Activated naive CD4-positive, alpha-beta T cell treated with anti-CD3 and anti-CD28 coated beads for 36 hours (primary cell): ENCODE measurements at regions not wholly inside any gene's neighbourhood (a gene's known extent, or its start where the extent isn't known, plus 50 kb on each side); places are given as distances from the start of the nearest gene placed in this dataset.

Experiments
- CTCF ChIA-PET: fragments of 350-600 bp; sonication (Branson Sonifier 250); formaldehyde crosslinking; loops from one replicate; lab custom pipeline; 2021; ENCODE audit warnings: antibody characterized with exemption; lab: Charles Lee
- DNase-seq: peaks from one replicate; pipeline ENCODE4 v3.0.0-alpha.2; 2020
- H3K27ac Mint-ChIP-seq: one replicate; pipeline ENCODE4 v1.8.0; 2021; ENCODE audit warnings: mild to moderate bottlenecking, mixed read lengths
- H3K27me3 Mint-ChIP-seq: one replicate; pipeline ENCODE4 v1.8.0; 2021; ENCODE audit warnings: low read depth, mixed read lengths
- H3K36me3 Mint-ChIP-seq: one replicate; pipeline ENCODE4 v1.8.0; 2021; ENCODE audit warnings: low read depth, mixed read lengths
- H3K4me1 Mint-ChIP-seq: one replicate; pipeline ENCODE4 v1.8.0; 2021; ENCODE audit warnings: low read depth, mixed read lengths
- H3K4me3 Mint-ChIP-seq: one replicate; pipeline ENCODE4 v1.8.0; 2021; ENCODE audit warnings: mild to moderate bottlenecking, moderate library complexity, mixed read lengths
- H3K9me3 Mint-ChIP-seq: one replicate; pipeline ENCODE4 v1.8.0; 2021; ENCODE audit warnings: mixed read lengths
- intact Hi-C: fragments of 100-400 bp; cut with micrococcal nuclease; formaldehyde crosslinking; loops from one replicate; pipeline ENCODE4 v1.15.1; 2023

DNA sequence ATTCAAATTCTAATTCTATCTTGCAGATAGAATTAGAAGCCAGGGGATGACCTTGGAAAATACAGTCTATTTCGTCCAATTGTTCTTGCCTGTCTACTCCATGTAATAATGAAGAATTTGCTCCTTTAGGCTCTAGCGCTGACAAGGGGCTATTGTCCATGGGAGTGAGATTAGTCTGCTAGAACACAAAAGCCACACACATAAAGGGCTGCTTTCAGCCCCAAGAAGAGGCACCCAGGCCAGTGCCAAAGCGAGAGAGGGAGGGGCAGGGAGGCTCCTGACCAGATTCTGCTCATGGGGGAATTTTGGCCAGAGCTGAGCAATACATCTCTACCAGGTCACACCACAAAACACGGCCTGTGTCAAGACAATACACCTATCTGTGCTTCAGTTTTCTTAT lies 1306.9 kb downstream of the UQCRFS1 start:
- no peak overlapping the region for H3K27ac Mint-ChIP-seq
- H3K9me3 Mint-ChIP-seq: peaks cover 3% of the 10 kb centered on the region
- no peaks in the 10 kb centered on the region for H3K27me3 Mint-ChIP-seq
- no peaks in the 10 kb centered on the region for H3K36me3 Mint-ChIP-seq
- no peak overlapping the region for H3K4me3 Mint-ChIP-seq
- intact Hi-C loops: no loop called here
- no peaks in the 10 kb centered on the region for H3K4me1 Mint-ChIP-seq
- CTCF ChIA-PET: no interaction called here
- no peak for DNase-seq

DNA sequence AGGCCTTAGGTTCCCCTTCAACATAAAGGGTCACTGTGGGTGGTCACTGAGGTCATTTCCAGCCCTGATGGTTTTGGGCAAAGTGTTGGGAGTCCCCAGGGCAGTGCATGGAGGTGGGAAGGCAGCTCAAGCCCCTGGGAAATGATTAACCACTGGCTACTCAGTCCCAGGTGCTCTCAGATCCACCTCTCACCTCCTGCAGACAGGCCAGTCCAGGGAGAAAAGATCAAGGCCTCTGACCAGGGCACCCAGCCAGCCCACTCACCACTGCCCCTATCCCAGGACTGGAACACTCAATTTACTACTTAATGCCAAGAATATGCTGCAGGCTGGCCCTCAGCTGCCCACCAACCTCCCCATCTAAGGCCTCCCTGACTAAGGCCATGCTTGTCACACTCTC lies 1307.9 kb downstream of the UQCRFS1 start:
- Mint-ChIP-seq H3K9me3 (peaks cover 2% of the 10 kb centered on the region), H3K4me1 (no peaks in the 10 kb centered on the region), H3K27me3 (no peaks in the 10 kb centered on the region), H3K27ac (no peak overlapping the region), H3K36me3 (no peaks in the 10 kb centered on the region), H3K4me3 (no peak overlapping the region)
- intact Hi-C loops: no loop called here
- no peak for DNase-seq
- CTCF ChIA-PET: no interaction called here

DNA sequence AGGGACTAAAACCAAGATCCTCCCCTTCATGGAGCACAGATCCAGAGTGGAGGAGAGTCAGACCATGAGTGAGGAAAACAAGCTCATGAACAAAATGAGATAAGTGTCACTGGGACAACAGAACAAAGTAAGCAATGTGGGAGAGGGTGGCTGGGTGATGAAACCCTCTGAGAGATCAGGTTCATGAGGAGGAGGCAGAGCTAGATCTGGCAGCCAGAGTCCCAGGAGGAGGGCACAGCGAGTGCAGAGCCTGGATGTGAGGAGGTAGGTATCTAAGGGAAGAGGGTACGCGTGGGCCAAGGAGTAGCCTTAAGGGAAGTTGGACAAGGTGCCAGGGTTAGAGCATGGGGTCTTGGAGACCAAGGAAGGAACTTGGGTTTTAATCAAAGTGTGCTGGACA lies 1311.9 kb downstream of the UQCRFS1 start:
- no peak overlapping the region for H3K27ac Mint-ChIP-seq
- H3K4me1 Mint-ChIP-seq: no peaks in the 10 kb centered on the region
- DNase-seq: no peak
- no peaks in the 10 kb centered on the region for H3K27me3 Mint-ChIP-seq
- no peak overlapping the region for H3K4me3 Mint-ChIP-seq
- H3K36me3 Mint-ChIP-seq: no peaks in the 10 kb centered on the region
- intact Hi-C loops: no loop called here
- peaks cover 3% of the 10 kb centered on the region for H3K9me3 Mint-ChIP-seq
- CTCF ChIA-PET: no interaction called here

DNA sequence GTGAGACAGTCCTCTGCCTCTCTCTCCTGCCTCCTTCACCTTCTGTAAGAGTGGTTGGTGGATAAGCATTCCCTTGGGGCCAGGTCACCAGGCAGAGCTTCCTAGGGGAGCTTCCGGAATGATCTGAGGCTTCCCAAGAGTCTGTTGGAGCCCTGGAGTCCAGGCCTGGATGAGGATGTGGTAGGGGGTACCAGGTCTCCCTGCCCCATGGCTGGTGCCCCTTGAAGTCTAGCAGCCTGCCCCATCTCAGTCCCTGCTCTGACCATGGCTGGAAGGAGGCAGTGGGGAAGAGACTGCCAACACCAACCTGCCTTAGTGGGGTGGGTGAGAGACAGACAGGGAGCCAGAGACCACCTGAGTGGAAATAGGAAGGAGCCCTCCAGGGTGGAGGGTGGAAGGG lies 1316.9 kb downstream of the UQCRFS1 start:
- CTCF ChIA-PET: no interaction called here
- no peaks in the 10 kb centered on the region for H3K27me3 Mint-ChIP-seq
- H3K4me3 Mint-ChIP-seq: no peak overlapping the region
- intact Hi-C loops: no loop called here
- no peak overlapping the region for H3K27ac Mint-ChIP-seq
- DNase-seq: no peak
- H3K36me3 Mint-ChIP-seq: no peaks in the 10 kb centered on the region
- no peaks in the 10 kb centered on the region for H3K4me1 Mint-ChIP-seq
- peaks cover 3% of the 10 kb centered on the region for H3K9me3 Mint-ChIP-seq

DNA sequence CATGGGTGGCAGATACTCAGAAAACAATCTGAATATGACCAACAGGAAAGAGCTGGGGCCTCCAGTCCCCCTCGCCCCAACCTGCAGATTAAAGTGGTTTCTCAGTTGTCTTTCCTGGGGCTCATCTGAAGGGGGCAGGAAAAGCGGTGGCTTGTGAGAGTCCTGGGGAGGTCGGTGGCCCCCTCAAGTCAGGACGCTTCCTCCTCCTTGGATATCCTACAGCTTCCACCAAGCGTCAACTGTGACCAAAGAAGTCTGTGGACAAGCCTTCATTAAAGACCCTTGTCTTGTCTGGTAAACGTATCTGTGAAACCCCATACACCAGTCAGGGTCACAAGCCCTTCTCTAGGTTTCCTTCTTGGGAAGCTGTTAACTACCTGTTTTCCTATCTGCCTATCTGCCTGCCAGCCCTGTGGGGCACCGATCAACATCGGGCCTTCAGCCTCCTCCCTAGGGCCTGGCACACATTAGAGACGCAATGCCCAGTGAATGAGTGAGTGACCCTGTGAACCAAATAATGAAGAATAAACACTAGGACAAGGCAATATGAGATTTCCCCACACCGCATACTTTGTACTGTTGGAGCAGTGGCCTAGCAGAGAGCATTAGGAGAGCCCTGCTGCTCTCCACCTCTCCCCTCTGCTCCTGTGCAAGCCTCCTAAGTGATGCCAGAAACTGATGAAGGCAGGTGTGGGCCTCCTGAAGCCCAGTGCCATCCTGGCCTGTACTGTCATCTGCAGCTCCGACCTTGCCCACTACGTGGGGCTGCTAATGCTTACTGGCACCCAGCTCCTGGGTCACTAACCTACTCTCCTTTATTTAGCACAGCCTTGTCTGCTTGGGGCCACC lies 1317.8 kb downstream of the UQCRFS1 start:
- no peaks in the 10 kb centered on the region for H3K4me1 Mint-ChIP-seq
- H3K27me3 Mint-ChIP-seq: no peaks in the 10 kb centered on the region
- no peak for DNase-seq
- intact Hi-C loops: no loop called here
- H3K9me3 Mint-ChIP-seq: peaks cover 2% of the 10 kb centered on the region
- CTCF ChIA-PET: no interaction called here
- H3K36me3 Mint-ChIP-seq: no peaks in the 10 kb centered on the region
- H3K27ac Mint-ChIP-seq: no peak overlapping the region
- H3K4me3 Mint-ChIP-seq: no peak overlapping the region

DNA sequence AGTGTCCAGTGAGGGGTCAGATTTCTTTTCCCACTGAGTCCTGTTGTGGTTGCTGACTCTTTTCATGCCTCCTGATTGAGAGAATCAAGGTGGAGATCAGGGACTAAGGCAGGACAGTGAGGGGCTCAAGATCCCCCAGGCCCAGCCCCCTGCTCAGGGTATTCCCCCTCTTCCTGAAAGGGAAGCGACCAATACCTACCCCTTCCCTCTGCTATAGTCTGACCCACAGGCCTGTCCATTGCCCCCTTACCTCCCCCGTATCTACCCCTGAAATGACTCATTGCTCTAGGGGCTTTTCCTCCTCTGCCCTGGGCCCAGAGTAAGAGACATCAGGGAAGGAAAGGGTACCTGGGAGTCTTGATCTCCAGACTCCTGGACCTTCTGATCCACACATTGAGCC lies 1320.5 kb downstream of the UQCRFS1 start:
- intact Hi-C loops: no loop called here
- no peak for DNase-seq
- H3K27ac Mint-ChIP-seq: no peak overlapping the region
- CTCF ChIA-PET: no interaction called here
- peaks cover 2% of the 10 kb centered on the region for H3K36me3 Mint-ChIP-seq
- no peaks in the 10 kb centered on the region for H3K4me1 Mint-ChIP-seq
- no peaks in the 10 kb centered on the region for H3K27me3 Mint-ChIP-seq
- H3K4me3 Mint-ChIP-seq: no peak overlapping the region
- H3K9me3 Mint-ChIP-seq: peaks cover 7% of the 10 kb centered on the region

DNA sequence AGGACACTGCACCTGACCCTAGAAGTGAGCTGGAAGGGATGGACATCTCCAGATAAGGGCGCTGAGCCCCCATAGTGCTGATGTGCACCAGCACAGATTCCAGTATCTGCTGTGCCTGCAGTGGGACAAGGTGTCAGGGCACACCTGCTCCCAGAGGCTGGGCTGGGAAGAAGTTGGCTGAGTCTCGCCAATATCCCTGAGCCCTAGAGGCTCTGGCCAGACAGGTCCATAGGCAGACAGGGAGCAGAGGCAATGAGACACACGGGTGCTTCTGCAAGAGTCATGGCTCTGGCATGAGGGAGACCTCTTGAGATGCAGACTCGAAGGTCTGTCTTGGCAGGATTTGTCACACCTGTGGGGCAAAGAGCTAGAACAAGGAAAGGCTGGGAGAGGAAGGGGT lies 1321.5 kb downstream of the UQCRFS1 start:
- CTCF ChIA-PET: no interaction called here
- Mint-ChIP-seq H3K4me1 (no peaks in the 10 kb centered on the region), H3K9me3 (peaks cover 13% of the 10 kb centered on the region)

DNA sequence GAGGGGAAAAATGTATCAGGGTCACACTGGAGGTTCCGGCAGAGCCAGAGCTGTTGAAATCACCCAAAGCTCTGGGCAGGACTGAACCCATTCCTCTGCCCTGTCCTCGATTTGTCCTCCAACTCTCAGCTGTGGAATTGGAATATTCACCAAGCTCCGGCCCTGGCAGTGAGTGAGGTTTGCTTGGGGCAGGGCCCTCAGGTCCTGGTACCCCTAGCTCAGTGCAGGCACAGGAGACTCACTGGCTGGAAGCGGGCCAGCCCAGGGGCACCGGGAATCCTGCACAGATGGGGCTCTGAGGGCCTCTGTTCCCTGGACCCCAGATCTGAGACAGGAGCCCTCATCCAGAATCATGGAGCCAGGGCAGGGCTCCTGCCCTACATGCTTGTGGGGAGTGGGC lies 1322.3 kb downstream of the UQCRFS1 start:
- no peak for DNase-seq
- Mint-ChIP-seq H3K27me3 (no peaks in the 10 kb centered on the region), H3K9me3 (peaks cover 14% of the 10 kb centered on the region), H3K4me1 (no peaks in the 10 kb centered on the region), H3K36me3 (peaks cover 2% of the 10 kb centered on the region), H3K27ac (no peak overlapping the region), H3K4me3 (no peak overlapping the region)
- CTCF ChIA-PET: no interaction called here
- intact Hi-C loops: no loop called here

More for the DNA sequence above, 1321.5 kb downstream of the UQCRFS1 start:
- H3K27me3 Mint-ChIP-seq: no peaks in the 10 kb centered on the region
- intact Hi-C loops: no loop called here
- no peak overlapping the region for H3K4me3 Mint-ChIP-seq
- DNase-seq: no peak
- no peak overlapping the region for H3K27ac Mint-ChIP-seq
- peaks cover 2% of the 10 kb centered on the region for H3K36me3 Mint-ChIP-seq

DNA sequence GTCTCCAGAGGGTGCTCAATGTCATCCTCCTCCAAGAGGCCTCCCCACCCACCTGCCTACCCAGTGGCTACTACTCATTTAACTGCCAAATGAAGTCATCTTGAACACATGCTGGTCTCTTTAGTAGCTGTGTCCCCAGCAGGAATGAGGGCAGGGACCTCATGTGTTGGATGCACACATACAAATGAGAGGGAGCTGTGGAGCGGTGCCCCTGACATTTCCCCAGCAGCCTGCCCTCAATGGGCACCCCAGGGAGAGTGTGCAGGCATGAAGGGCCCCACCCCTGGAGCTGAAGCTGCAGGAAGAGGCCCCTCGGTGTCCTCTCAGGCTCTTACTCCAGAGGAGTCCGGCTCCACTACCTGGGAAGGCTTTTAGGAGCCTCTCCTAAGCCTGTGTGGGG lies 1322.7 kb downstream of the UQCRFS1 start:
- no peaks in the 10 kb centered on the region for H3K27me3 Mint-ChIP-seq
- H3K4me3 Mint-ChIP-seq: no peak overlapping the region
- CTCF ChIA-PET: no interaction called here
- H3K27ac Mint-ChIP-seq: no peak overlapping the region
- intact Hi-C loops: no loop called here
- H3K4me1 Mint-ChIP-seq: no peaks in the 10 kb centered on the region
- H3K36me3 Mint-ChIP-seq: peaks cover 2% of the 10 kb centered on the region
- DNase-seq: no peak
- peaks cover 14% of the 10 kb centered on the region for H3K9me3 Mint-ChIP-seq

DNA sequence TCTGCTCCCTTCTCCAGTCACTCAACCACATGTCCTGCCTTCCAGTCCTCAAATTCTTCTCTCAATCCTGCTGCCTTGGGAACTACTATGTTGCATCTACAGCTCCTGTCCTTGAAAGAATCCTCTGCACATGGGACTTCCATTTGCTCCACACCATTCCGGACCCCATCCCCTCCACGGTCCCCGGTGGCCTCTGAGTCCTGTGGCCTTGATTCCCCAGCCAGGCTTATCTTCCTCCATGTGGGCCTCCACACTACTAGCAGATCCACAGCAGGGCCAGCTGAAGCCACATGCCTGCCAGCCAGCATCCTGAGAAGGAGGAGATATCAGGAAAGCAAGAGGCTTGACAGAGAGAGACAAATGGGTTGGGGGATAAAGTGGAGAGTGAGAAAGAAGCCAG lies 1323.8 kb downstream of the UQCRFS1 start:
- Mint-ChIP-seq H3K4me3 (no peak overlapping the region), H3K27me3 (no peaks in the 10 kb centered on the region), H3K36me3 (peaks cover 2% of the 10 kb centered on the region), H3K9me3 (peaks cover 16% of the 10 kb centered on the region), H3K4me1 (no peaks in the 10 kb centered on the region), H3K27ac (no peak overlapping the region)
- no peak for DNase-seq
- CTCF ChIA-PET: no interaction called here
- intact Hi-C loops: no loop called here

DNA sequence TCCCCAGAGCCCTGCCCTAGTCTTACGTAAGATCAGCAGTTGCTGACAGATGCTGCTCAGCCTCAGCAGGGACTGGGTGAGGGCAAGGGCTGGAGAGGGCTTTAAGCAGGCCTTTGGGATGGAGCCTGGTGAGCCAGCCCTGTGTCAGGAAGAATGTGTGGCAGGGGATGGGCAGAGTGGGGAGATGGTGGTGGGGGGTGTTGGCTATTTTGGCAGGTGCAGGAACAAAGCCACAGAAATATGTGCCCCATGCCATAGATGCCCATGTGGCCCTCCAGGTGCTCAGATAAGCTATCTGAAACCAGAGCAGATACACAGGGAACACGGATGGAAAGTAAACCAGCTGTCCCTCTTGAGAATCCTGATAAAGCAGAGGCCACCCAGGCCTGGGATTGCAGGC lies 1325.0 kb downstream of the UQCRFS1 start:
- H3K27ac Mint-ChIP-seq: no peak overlapping the region
- CTCF ChIA-PET: no interaction called here
- H3K27me3 Mint-ChIP-seq: no peaks in the 10 kb centered on the region
- DNase-seq: no peak
- H3K4me3 Mint-ChIP-seq: no peak overlapping the region
- intact Hi-C loops: no loop called here
- H3K4me1 Mint-ChIP-seq: no peaks in the 10 kb centered on the region
- peaks cover 2% of the 10 kb centered on the region for H3K36me3 Mint-ChIP-seq
- peaks cover 16% of the 10 kb centered on the region for H3K9me3 Mint-ChIP-seq

DNA sequence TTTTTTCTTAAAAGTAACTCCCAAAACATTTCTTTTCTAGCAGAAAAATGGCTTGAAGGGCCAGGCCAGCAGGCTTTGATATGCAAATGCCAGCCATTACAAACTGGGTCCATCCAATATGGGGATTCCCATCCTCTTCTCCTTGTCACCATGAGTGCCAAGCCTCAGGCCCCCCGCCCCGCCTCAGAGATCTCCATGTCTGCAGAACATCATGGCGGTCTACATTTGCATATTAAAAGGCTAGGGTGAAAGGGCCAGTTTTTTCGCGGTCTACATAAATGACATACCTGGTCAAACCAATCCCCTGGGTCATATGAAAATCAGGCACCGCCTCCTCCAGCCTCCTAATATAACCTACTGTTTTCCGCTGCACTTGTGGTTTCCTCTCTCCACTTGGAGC lies 1327.6 kb downstream of the UQCRFS1 start:
- CTCF ChIA-PET: no interaction called here
- Mint-ChIP-seq H3K27me3 (no peaks in the 10 kb centered on the region), H3K36me3 (peaks cover 2% of the 10 kb centered on the region), H3K4me3 (no peak overlapping the region), H3K9me3 (peaks cover 18% of the 10 kb centered on the region), H3K27ac (no peak overlapping the region), H3K4me1 (no peaks in the 10 kb centered on the region)
- intact Hi-C loops: no loop called here
- DNase-seq: no peak

DNA sequence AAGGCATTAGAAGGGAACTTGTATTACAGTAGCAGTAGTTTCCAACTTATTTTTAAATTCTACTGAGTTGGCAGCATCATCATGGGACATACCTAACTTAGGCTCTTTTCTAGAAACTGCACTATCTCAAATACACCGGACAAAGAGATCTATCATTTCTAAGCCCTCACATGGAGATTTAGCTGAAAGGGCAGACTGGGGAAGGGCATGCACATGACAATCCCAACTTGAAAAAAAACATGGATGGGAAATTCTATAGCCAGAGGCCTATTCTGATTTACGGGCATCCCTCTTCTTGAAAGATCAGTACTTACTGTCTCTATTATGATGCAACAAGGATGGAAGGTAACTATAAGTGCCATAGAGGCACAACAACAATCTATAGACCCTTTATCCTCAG lies 1328.6 kb downstream of the UQCRFS1 start:
- Mint-ChIP-seq H3K4me1 (no peaks in the 10 kb centered on the region), H3K36me3 (peaks cover 2% of the 10 kb centered on the region)

More for the DNA sequence above, 1328.6 kb downstream of the UQCRFS1 start:
- H3K4me3 Mint-ChIP-seq: no peak overlapping the region
- no peak overlapping the region for H3K27ac Mint-ChIP-seq
- no peak for DNase-seq
- intact Hi-C loops: no loop called here
- peaks cover 18% of the 10 kb centered on the region for H3K9me3 Mint-ChIP-seq
- CTCF ChIA-PET: no interaction called here
- no peaks in the 10 kb centered on the region for H3K27me3 Mint-ChIP-seq
